ENCODE measurements at regions not wholly inside any gene's neighbourhood (a gene's known extent, or its start where the extent isn't known, plus 50 kb on each side); places are given as distances from the start of the nearest gene placed in this dataset.

DNA sequence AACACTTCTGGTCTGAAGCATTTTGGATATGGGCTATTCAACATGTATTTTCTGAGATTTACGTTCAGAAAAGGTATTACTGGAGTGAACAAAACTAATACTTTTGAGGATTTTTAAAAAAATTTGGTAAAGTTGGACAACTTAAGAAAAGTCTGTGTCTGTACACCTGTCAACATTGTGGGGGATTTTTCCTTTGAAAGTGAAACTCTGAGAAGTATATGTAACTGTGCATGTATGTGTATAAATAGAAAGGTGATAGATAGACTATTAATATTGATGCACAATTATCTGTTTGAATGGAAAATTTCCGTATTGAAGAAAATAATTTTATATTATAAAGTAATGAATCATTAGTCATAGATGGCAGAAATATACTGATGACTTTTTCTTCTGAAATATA is 312.8 kb upstream of the MDGA2 start:
- H3K27me3 ChIP-seq (ENCODE audit: insufficient read depth, low read length) = no peaks in the 10 kb centered on the region
- Mint-ChIP-seq H3K36me3 (ENCODE audit: insufficient read depth in 1 of 3, low read depth in 3 of 3) (no peaks in the 10 kb centered on the region), H3K4me1 (no peaks in the 10 kb centered on the region), H3K27ac (no peak overlapping the region), H3K9me3 (no peaks in the 10 kb centered on the region), H3K27me3 (ENCODE audit: low read depth) (no peaks in the 10 kb centered on the region), H3K4me3 (no peak overlapping the region)
- H3K14ac ChIP-seq (ENCODE audit: insufficient read depth, low read length) = no peak overlapping the region
- no peak overlapping the region for H3K4ac ChIP-seq (ENCODE audit: low read depth, low read length)
- H3K23ac ChIP-seq (ENCODE audit: insufficient read length, low read depth, low read length) = no peak overlapping the region
- H3K79me1 ChIP-seq (ENCODE audit: insufficient read depth, low read depth, low read length, poor library complexity, severe bottlenecking) = no peaks in the 10 kb centered on the region
- no peak overlapping the region for H3K9ac ChIP-seq (ENCODE audit: extremely low read depth, insufficient read length, low read length)
- no peak overlapping the region for H4K8ac ChIP-seq (replicated peaks; ENCODE audit: insufficient read length, low read depth, low read length)
- H3T11ph ChIP-seq (ENCODE audit: low read length) = no peak overlapping the region
- H2BK15ac ChIP-seq (ENCODE audit: low read depth, low read length) = no peak overlapping the region
- H2BK20ac ChIP-seq (ENCODE audit: low read depth, low read length, poor library complexity, severe bottlenecking) = no peak overlapping the region
- H2BK5ac ChIP-seq (ENCODE audit: insufficient read length, low read length) = no peak overlapping the region
- no peaks in the 10 kb centered on the region for H3K4me1 ChIP-seq (ENCODE audit: insufficient read depth, low read length)
- H3K79me2 ChIP-seq (ENCODE audit: insufficient read depth, low read length) = no peaks in the 10 kb centered on the region
- H3K23me2 ChIP-seq (ENCODE audit: insufficient read length, low read depth, low read length, poor library complexity, severe bottlenecking) = no peaks in the 10 kb centered on the region
- TF ChIP-seq, protein P1, sequence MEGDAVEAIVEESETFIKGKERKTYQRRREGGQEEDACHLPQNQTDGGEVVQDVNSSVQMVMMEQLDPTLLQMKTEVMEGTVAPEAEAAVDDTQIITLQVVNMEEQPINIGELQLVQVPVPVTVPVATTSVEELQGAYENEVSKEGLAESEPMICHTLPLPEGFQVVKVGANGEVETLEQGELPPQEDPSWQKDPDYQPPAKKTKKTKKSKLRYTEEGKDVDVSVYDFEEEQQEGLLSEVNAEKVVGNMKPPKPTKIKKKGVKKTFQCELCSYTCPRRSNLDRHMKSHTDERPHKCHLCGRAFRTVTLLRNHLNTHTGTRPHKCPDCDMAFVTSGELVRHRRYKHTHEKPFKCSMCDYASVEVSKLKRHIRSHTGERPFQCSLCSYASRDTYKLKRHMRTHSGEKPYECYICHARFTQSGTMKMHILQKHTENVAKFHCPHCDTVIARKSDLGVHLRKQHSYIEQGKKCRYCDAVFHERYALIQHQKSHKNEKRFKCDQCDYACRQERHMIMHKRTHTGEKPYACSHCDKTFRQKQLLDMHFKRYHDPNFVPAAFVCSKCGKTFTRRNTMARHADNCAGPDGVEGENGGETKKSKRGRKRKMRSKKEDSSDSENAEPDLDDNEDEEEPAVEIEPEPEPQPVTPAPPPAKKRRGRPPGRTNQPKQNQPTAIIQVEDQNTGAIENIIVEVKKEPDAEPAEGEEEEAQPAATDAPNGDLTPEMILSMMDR (conservative IDR thresholded peaks at IDR 0.05) = no peak
- H2AK5ac ChIP-seq (ENCODE audit: insufficient read length, low read length) = no peak overlapping the region
- DNase-seq = no peak
- no peaks in the 10 kb centered on the region for H4K20me1 ChIP-seq (ENCODE audit: control insufficient read depth, insufficient read depth, insufficient read length)
- no peak overlapping the region for H3K27ac ChIP-seq (ENCODE audit: insufficient read length, low read depth, low read length)
- no peak overlapping the region for H3K56ac ChIP-seq (ENCODE audit: insufficient read length, low read depth, low read length)
- no peak overlapping the region for H2BK12ac ChIP-seq (ENCODE audit: insufficient read length, low read depth, low read length)
- no peaks in the 10 kb centered on the region for H3K9me3 ChIP-seq (ENCODE audit: control insufficient read depth, low read depth, low read length)
- no peak overlapping the region for H3K18ac ChIP-seq (ENCODE audit: insufficient read length, low read depth, low read length)
- H2AFZ ChIP-seq (ENCODE audit: low read length) = no peak overlapping the region
- no CpG with 5 or more reads among the region's 2 CpGs for WGBS (ENCODE audit: extremely low coverage, insufficient read length, low lambda C conversion rate)
- no peak overlapping the region for H2BK120ac ChIP-seq (ENCODE audit: low read depth, low read length, poor library complexity, severe bottlenecking)
- H4K5ac ChIP-seq (ENCODE audit: insufficient read length, low read depth, low read length) = no peak overlapping the region
- no peak overlapping the region for H3K4me2 ChIP-seq (ENCODE audit: insufficient read depth, insufficient read length, low read length)
- H4K91ac ChIP-seq (ENCODE audit: insufficient read length, low read depth, low read length) = no peak overlapping the region

All from H9 (cell line).